Loucy (cell line): ENCODE measurements at regions not wholly inside any gene's neighbourhood (a gene's known extent, or its start where the extent isn't known, plus 50 kb on each side); places are given as distances from the start of the nearest gene placed in this dataset.

Source experiments
- H2AFZ ChIP-seq: fragments of 200-600 bp; sonication (generic); 2 replicates; pipeline ENCODE4 v1.6.0; 2016; ENCODE audit warnings: antibody characterized with exemption, mild to moderate bottlenecking, low read length, moderate library complexity
- H3F3A ChIP-seq: fragments of 200-600 bp; 2 replicates; pipeline ENCODE4 v1.6.0; 2016; ENCODE audit warnings: antibody characterized with exemption, low read depth, mild to moderate bottlenecking
- H3K27me3 ChIP-seq: fragments of 200-600 bp; sonication (generic); 2 replicates; pipeline ENCODE4 v1.6.1; 2014; ENCODE audit warnings: low read length, mild to moderate bottlenecking; ENCODE audit not compliant: insufficient read depth, poor library complexity, severe bottlenecking
- H3K36me3 ChIP-seq: fragments of 200-600 bp; sonication (generic); 2 replicates; pipeline ENCODE4 v1.6.1; 2016; ENCODE audit warnings: low read length; ENCODE audit not compliant: insufficient read depth
- H3K4me1 ChIP-seq: fragments of 200-600 bp; sonication (generic); 2 replicates; pipeline ENCODE4 v1.5.1; 2014; ENCODE audit warnings: low read length, mild to moderate bottlenecking; ENCODE audit not compliant: insufficient read depth, poor library complexity, severe bottlenecking
- H3K4me2 ChIP-seq: fragments of 200-600 bp; sonication (generic); 2 replicates; pipeline ENCODE4 v1.6.0; 2014; ENCODE audit warnings: antibody characterized with exemption, low read length, low read depth, mild to moderate bottlenecking; ENCODE audit not compliant: poor library complexity, severe bottlenecking
- H3K4me3 ChIP-seq: fragments of 200-600 bp; sonication (generic); 2 replicates; pipeline ENCODE4 v1.5.1; 2014; ENCODE audit warnings: low read length, mild to moderate bottlenecking, mixed read lengths; ENCODE audit not compliant: poor library complexity, severe bottlenecking
- H3K79me2 ChIP-seq: fragments of 200-600 bp; sonication (generic); 2 replicates; pipeline ENCODE4 v1.6.1; 2014; ENCODE audit warnings: low read length; ENCODE audit not compliant: insufficient read depth
- H3K9ac ChIP-seq: fragments of 200-600 bp; sonication (generic); 2 replicates; pipeline ENCODE4 v1.6.0; 2014; ENCODE audit warnings: mild to moderate bottlenecking, low read depth, low read length, moderate library complexity; ENCODE audit not compliant: poor library complexity, severe bottlenecking
- H3K9me2 ChIP-seq: fragments of 200-600 bp; sonication (generic); replicated peaks from 2 replicates; pipeline ENCODE4 v1.6.1; 2016; ENCODE audit warnings: low read depth, low read length, mixed read lengths
- H3K9me3 ChIP-seq: fragments of 200-600 bp; sonication (generic); 2 replicates; pipeline ENCODE4 v1.6.1; 2014; ENCODE audit warnings: mild to moderate bottlenecking, antibody characterized with exemption, low read length, low read depth; ENCODE audit not compliant: insufficient read depth
- H4K20me1 ChIP-seq: fragments of 200-600 bp; sonication (generic); 2 replicates; pipeline ENCODE4 v1.6.0; 2014; ENCODE audit warnings: antibody characterized with exemption, low read length, mild to moderate bottlenecking; ENCODE audit not compliant: insufficient read depth, poor library complexity, severe bottlenecking
- EZH2phosphoT487 ChIP-seq: fragments of 200-600 bp; IDR thresholded peaks from 2 replicates; pipeline ENCODE4 v1.6.1; 2018; ENCODE audit warnings: antibody characterized with exemption, mild to moderate bottlenecking, moderate library complexity, borderline replicate concordance
- TF ChIP-seq, protein P1 (sequence below): fragments of 200-600 bp; sonication (generic); conservative IDR thresholded peaks from 2 replicates; pipeline ENCODE4 v1.5.1; 2014; ENCODE audit warnings: mild to moderate bottlenecking, antibody characterized with exemption, low read length

DNA sequence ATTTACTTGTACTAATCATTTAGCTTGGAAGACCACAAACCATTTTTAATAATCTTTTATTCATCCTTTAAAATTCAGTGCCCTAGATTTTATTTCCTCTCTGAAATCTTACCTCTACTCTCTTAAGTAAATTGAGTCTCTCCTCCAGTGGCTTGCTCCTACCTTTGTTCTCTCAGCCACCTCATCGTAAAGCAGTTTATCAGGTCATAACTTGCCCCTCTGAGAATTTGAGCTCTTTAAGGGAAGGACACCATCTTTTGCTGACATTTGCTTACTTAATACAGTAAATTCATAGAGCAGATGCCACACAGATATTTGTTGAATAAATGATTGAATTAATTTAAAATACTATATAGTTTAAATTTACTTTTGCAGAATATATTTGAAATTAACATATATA lies 794.3 kb downstream of the C12orf50 start:
- TF ChIP-seq, protein P1, sequence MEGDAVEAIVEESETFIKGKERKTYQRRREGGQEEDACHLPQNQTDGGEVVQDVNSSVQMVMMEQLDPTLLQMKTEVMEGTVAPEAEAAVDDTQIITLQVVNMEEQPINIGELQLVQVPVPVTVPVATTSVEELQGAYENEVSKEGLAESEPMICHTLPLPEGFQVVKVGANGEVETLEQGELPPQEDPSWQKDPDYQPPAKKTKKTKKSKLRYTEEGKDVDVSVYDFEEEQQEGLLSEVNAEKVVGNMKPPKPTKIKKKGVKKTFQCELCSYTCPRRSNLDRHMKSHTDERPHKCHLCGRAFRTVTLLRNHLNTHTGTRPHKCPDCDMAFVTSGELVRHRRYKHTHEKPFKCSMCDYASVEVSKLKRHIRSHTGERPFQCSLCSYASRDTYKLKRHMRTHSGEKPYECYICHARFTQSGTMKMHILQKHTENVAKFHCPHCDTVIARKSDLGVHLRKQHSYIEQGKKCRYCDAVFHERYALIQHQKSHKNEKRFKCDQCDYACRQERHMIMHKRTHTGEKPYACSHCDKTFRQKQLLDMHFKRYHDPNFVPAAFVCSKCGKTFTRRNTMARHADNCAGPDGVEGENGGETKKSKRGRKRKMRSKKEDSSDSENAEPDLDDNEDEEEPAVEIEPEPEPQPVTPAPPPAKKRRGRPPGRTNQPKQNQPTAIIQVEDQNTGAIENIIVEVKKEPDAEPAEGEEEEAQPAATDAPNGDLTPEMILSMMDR: no peak
- TF ChIP-seq EZH2phosphoT487: no peak
- Histone ChIP-seq H3K36me3 (no peaks in the 10 kb centered on the region), H3K4me1 (no peaks in the 10 kb centered on the region), H3K9me3 (no peaks in the 10 kb centered on the region), H3K79me2 (no peaks in the 10 kb centered on the region), H3K9ac (no peak overlapping the region), H4K20me1 (no peaks in the 10 kb centered on the region), H3K27me3 (no peaks in the 10 kb centered on the region), H3F3A (no peaks in the 10 kb centered on the region), H3K9me2 (no peaks in the 10 kb centered on the region), H2AFZ (no peak overlapping the region), H3K4me3 (no peak overlapping the region), H3K4me2 (no peak overlapping the region)

DNA sequence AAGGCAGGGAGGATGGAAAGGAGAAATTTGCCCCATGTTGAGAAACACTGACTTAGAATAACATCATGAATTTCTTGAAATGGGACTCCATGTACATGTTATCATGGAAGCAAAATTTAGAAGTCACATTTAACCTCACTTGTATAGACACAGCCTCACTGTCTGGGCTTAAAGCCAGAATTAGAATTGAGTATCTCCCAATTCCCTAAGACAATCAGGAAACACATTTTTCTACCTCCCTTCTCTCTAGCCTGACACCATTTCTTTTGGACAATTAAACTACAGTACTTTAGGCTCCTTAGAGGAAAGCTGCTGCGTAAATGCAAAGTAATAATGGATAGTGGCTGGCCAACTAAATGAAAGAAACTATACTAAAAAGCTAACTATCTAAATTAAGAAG lies 795.5 kb downstream of the C12orf50 start:
- H3K27me3 ChIP-seq: no peaks in the 10 kb centered on the region
- H3K4me1 ChIP-seq: no peaks in the 10 kb centered on the region
- H3K4me2 ChIP-seq: no peak overlapping the region
- H3K9ac ChIP-seq: no peak overlapping the region
- no peaks in the 10 kb centered on the region for H3K9me3 ChIP-seq
- no peaks in the 10 kb centered on the region for H3K79me2 ChIP-seq
- no peak overlapping the region for H2AFZ ChIP-seq
- H3K9me2 ChIP-seq: no peaks in the 10 kb centered on the region
- no peaks in the 10 kb centered on the region for H3F3A ChIP-seq
- TF ChIP-seq, protein P1: no peak
- no peak for TF ChIP-seq EZH2phosphoT487
- H3K36me3 ChIP-seq: no peaks in the 10 kb centered on the region
- no peak overlapping the region for H3K4me3 ChIP-seq
- H4K20me1 ChIP-seq: no peaks in the 10 kb centered on the region

GRCh38 chr12:87231818-87232217 lies 797.4 kb downstream of the C12orf50 start:
- no peak overlapping the region for H3K4me2 ChIP-seq
- H3K79me2 ChIP-seq: no peaks in the 10 kb centered on the region
- H3K4me3 ChIP-seq: no peak overlapping the region
- no peaks in the 10 kb centered on the region for H3K36me3 ChIP-seq
- H3K27me3 ChIP-seq: no peaks in the 10 kb centered on the region
- no peaks in the 10 kb centered on the region for H3F3A ChIP-seq
- H4K20me1 ChIP-seq: no peaks in the 10 kb centered on the region
- TF ChIP-seq EZH2phosphoT487: no peak
- TF ChIP-seq, protein P1: no peak
- H3K9ac ChIP-seq: no peak overlapping the region
- no peak overlapping the region for H2AFZ ChIP-seq
- no peaks in the 10 kb centered on the region for H3K9me3 ChIP-seq
- H3K4me1 ChIP-seq: no peaks in the 10 kb centered on the region
- no peaks in the 10 kb centered on the region for H3K9me2 ChIP-seq
